ENCODE measurements at regions not wholly inside any gene's neighbourhood (a gene's known extent, or its start where the extent isn't known, plus 50 kb on each side); places are given as distances from the start of the nearest gene placed in this dataset.

GRCh38 chr13:78709028-78709427 lies 50.1 kb upstream of the OBI1 start:
- H3K4me3 ChIP-seq (ENCODE audit: control extremely low read depth in 1 of 5, extremely low read depth in 1 of 5, insufficient read depth in 1 of 5, low read depth in 2 of 5, low read length in 4 of 5) = no peak overlapping the region
- no peak for DNase-seq
- H3K27me3 ChIP-seq (replicated peaks in 1 of 4; ENCODE audit: control extremely low read depth in 1 of 4, control insufficient read depth in 3 of 4, insufficient read depth in 4 of 4, low read length in 3 of 4) = peaks cover 0 to 3% (median 0%) of the 10 kb centered on the region in 4 experiments
- no peaks in the 10 kb centered on the region for H4K20me1 ChIP-seq (ENCODE audit: control insufficient read depth, insufficient read depth, low read length, poor library complexity, severe bottlenecking)
- no peaks in the 10 kb centered on the region for H3K79me2 ChIP-seq (ENCODE audit: control insufficient read depth, insufficient read depth, low read length)
- Mint-ChIP-seq H3K4me1 (no peaks in the 10 kb centered on the region), H3K9me3 (ENCODE audit: insufficient read depth) (peaks cover 4% of the 10 kb centered on the region), H3K27ac (no peak overlapping the region), H3K27me3 (peaks cover 13% of the 10 kb centered on the region), H3K4me3 (no peak overlapping the region)
- POLR2A ChIA-PET = no interaction called here
- H3K27ac ChIP-seq (ENCODE audit: low read length in 2 of 2) = no peak overlapping the region
- H3K4me1 ChIP-seq (ENCODE audit: control insufficient read depth in 2 of 2, insufficient read depth in 2 of 2, low read length in 2 of 2) = no peaks in the 10 kb centered on the region
- no peak for ATAC-seq (ENCODE audit: low read depth)
- H3K36me3 ChIP-seq (replicated peaks in 1 of 2; ENCODE audit: control extremely low read depth in 1 of 2, control insufficient read depth in 1 of 2, extremely low read depth in 1 of 2, insufficient read depth in 2 of 2, low read length in 1 of 2) = no peaks in the 10 kb centered on the region
- intact Hi-C loops (cut with micrococcal nuclease) = no loop called here
- no peak overlapping the region for H3K9ac ChIP-seq (ENCODE audit: low read length)
- H3K4me2 ChIP-seq (replicated peaks; ENCODE audit: low read depth, low read length, poor library complexity, severe bottlenecking) = no peak overlapping the region
- no CpG with 5 or more reads among the region's 1 CpG for WGBS (ENCODE audit: insufficient coverage)
- no peak overlapping the region for H2AFZ ChIP-seq (ENCODE audit: insufficient read depth, low read depth, low read length, poor library complexity, severe bottlenecking)
- no peak for TF ChIP-seq EZH2 (IDR thresholded peaks at IDR 0.05; ENCODE audit: borderline replicate concordance, insufficient read depth, low read depth, low read length, poor library complexity, severe bottlenecking)
- no peak for TF ChIP-seq CTCF (IDR thresholded peaks at IDR 0.05)
- CTCF ChIA-PET = no interaction called here
- H3K9me3 ChIP-seq (ENCODE audit: control extremely low read depth in 1 of 3, control insufficient read depth in 2 of 3, insufficient read depth in 1 of 3, low read length in 2 of 3) = no peaks in the 10 kb centered on the region
